Activated naive CD8-positive, alpha-beta T cell treated with anti-CD3 and anti-CD28 coated beads, Interleukin-2, amount 50 U/mL, for 24 hours (primary cell): ENCODE measurements at regions not wholly inside any gene's neighbourhood (a gene's known extent, or its start where the extent isn't known, plus 50 kb on each side); places are given as distances from the start of the nearest gene placed in this dataset.

Source experiments
- ATAC-seq: fragments of 150-1000 bp; cut with Tn5 transposase; one replicate; pipeline ENCODE4 v1.10.0; 2021
- DNase-seq: peaks from one replicate; pipeline ENCODE4 v3.0.0; 2021
- H3K27ac Mint-ChIP-seq: one replicate; pipeline ENCODE4 v1.8.0; 2021; ENCODE audit warnings: mild to moderate bottlenecking, mixed read lengths
- H3K27me3 Mint-ChIP-seq: one replicate; pipeline ENCODE4 v1.8.0; 2021; ENCODE audit warnings: mixed read lengths
- H3K36me3 Mint-ChIP-seq: one replicate; pipeline ENCODE4 v1.8.0; 2021; ENCODE audit warnings: low read depth, mixed read lengths
- H3K4me1 Mint-ChIP-seq: one replicate; pipeline ENCODE4 v1.8.0; 2021; ENCODE audit warnings: mixed read lengths
- H3K4me3 Mint-ChIP-seq: one replicate; pipeline ENCODE4 v1.8.0; 2021; ENCODE audit warnings: mild to moderate bottlenecking, moderate library complexity, mixed read lengths
- H3K9me3 Mint-ChIP-seq: one replicate; pipeline ENCODE4 v1.8.0; 2021; ENCODE audit warnings: mixed read lengths

GRCh38 chr6:99002831-99003230, 55.1 kb upstream of the FBXL4 start:
- H3K4me3 Mint-ChIP-seq: no peak overlapping the region
- no peaks in the 10 kb centered on the region for H3K9me3 Mint-ChIP-seq
- DNase-seq: no peak
- H3K27me3 Mint-ChIP-seq: no peaks in the 10 kb centered on the region
- no peaks in the 10 kb centered on the region for H3K4me1 Mint-ChIP-seq
- no peak overlapping the region for H3K27ac Mint-ChIP-seq
- no peak for ATAC-seq
- H3K36me3 Mint-ChIP-seq: no peaks in the 10 kb centered on the region

GRCh38 chr6:98998103-98998502, 50.4 kb upstream of the FBXL4 start:
- no peaks in the 10 kb centered on the region for H3K9me3 Mint-ChIP-seq
- peaks cover 10% of the 10 kb centered on the region for H3K27me3 Mint-ChIP-seq
- no peaks in the 10 kb centered on the region for H3K4me1 Mint-ChIP-seq
- no peaks in the 10 kb centered on the region for H3K36me3 Mint-ChIP-seq
- H3K4me3 Mint-ChIP-seq: no peak overlapping the region
- H3K27ac Mint-ChIP-seq: no peak overlapping the region
- no peak for ATAC-seq
- DNase-seq: no peak
